GM18868 (cell line): ENCODE measurements at regions not wholly inside any gene's neighbourhood (a gene's known extent, or its start where the extent isn't known, plus 50 kb on each side); places are given as distances from the start of the nearest gene placed in this dataset.
A peak's percentile ranks its signal among the peaks of the same experiment; 100 is the strongest.

ENCODE experiments used
- ATAC-seq: cut with Tn5 transposase; IDR thresholded peaks from one replicate; pipeline ENCODE4 v1.9.1; 2021; ENCODE audit warnings: mild to moderate bottlenecking, moderate library complexity; ENCODE audit not compliant: unreplicated experiment

GRCh38 chr21:15359251-15359650 is 294.5 kb upstream of the NRIP1 start:
- no peak for ATAC-seq

DNA sequence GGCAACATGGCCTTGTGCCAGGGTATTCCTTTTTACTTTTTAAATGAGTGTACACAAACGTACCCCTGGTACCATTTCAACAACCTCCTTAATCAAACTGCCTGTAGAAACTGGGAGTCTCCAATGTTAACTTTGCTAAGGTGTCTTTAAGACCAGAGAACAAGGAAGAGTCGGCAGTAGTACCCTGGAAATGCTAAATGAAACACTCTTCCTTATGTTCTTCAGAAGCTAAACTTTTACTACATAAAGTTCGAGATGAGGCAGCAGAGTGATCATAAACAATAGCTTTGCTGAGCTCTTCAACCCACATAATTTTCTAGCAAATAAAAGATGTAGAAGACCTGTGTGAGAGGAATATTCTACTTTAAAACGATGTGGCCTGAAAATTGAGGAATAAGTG is 297.7 kb upstream of the NRIP1 start:
- ATAC-seq = no peak

DNA sequence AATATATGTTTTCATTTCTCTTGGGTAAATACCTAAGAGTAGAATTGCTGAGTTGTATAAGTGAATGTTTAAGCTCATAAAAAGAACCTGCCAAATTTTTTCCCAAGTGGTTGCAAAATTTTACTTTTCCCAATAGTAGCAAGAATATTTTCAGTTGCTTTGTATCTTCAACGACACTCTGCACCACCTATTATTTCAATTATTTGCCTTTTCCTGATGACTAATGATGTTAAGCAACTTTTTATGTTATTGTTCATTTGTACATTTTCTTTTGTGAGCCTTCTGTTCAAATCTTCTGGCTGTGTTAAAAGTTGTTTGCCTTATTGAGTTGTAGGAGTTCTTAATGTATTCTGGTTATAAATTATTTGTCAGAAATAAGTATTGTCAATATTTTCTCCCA is 299.1 kb upstream of the NRIP1 start:
- ATAC-seq = no peak

DNA sequence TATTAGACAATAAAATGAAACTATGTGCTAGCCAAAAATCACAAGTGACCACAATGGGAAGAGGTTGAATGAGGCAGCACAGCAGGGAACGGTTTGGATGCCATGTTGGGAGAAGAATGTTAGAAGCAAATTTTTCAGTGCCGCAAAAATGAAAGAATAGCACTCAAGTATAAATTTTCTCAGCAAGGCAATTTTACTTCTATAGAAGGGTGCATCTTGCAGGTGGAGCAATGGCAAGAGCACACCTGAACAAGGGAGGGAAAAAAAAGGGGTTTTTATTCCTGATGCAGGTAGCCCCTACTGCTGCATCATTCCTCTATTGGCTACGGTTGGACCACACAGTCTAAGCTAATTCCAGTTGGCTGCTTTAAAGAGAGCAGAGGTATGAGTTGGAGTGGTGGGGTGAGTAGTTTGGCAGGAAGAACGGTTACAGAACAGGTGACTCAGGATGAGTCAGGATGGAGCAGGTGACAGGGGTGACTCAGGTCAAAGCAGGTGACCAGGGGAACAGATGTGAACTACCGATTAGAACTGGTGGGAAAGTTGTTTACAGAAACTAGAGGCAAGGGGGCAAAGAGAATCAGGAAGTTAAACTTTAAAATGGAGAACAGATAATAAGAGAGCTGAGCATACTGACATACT is 301.1 kb upstream of the NRIP1 start:
- no peak for ATAC-seq

GRCh38 chr21:15366555-15366954 is 301.8 kb upstream of the NRIP1 start:
- ATAC-seq = no peak

GRCh38 chr21:15367061-15367626 is 302.3 kb upstream of the NRIP1 start:
- ATAC-seq = no peak

DNA sequence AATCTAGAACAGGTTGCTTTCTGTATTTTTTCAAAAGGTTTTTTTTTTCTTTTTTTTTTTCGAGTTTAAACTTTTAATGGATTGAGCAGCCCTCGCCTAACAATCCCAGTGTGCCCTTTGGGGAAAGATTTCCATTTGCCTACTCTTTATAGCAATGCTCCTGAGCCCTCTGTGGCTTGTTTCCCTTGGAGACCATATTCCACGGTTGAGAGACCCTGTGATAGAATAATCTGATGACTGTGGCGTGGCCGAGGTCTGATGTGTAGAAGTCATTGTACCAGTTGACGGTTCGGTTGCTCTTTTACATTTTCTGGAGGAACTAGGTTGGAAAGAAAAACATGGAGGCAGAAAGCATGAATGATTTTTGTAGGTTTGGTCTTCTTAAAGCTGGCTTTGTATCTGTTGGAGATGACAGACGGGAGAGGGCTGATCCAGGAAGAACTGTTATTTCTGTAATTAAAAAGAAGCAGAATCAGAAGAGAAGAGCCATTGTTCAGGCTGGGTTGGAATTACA is 305.7 kb upstream of the NRIP1 start:
- no peak for ATAC-seq

DNA sequence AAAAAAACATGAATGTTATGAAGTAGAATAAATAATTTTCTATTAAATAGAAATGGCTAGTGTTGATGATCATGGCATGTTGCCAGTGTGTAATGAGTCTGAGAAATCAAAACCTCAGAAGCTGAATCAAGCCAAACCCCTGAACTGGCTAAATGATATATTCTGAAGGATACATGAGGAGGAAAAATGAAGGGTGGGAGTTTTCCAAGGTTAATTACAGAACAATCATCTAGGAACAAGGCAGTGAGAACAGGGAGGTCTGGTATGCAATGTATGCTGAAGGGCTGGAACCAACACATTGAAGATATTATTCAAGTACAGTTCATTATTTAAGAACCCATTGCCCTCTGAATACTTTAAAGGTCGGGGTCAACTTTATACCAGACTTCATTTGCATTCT is 309.1 kb upstream of the NRIP1 start:
- no peak for ATAC-seq

- no peak for ATAC-seq
Observed at GRCh38 chr21:15379776-15380175, 315.0 kb upstream of the NRIP1 start.

DNA sequence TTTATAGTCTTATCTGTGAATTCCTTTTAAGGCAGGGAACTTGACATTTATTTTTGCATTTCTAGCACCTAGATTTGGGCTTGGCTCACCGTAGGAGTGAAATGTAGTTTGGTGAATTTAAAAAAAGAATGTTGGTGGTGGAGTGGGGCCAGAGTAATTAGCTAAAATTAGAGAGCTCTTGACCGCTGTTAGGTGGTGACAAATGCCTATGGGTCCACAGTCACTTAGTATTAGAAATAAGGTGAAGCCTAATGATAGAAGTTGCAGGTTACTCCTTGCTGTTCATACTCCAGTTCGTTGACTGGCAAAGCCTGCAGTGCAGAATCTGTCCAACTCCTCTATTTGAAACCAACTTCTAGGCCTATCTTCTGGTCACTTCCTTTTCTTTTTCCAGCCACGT is 318.8 kb upstream of the NRIP1 start:
- no peak for ATAC-seq

DNA sequence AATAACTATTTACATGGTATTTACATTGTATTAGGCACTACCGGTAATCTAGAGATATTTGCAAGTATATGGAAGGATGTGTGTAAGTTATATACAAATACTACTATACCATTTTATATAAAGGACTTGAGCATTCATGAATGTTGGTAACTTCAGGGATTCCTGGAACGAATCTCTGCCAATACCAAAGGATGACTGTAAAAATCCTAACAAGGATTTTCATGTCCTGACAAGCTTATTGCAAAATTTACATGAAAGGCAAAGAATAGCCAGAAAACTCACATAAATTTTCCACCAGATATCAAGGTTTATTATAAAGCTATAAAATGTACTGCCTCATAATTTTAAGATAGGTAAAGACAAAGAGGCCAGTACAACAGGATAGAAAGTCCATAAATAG is 325.2 kb upstream of the NRIP1 start:
- no peak for ATAC-seq

DNA sequence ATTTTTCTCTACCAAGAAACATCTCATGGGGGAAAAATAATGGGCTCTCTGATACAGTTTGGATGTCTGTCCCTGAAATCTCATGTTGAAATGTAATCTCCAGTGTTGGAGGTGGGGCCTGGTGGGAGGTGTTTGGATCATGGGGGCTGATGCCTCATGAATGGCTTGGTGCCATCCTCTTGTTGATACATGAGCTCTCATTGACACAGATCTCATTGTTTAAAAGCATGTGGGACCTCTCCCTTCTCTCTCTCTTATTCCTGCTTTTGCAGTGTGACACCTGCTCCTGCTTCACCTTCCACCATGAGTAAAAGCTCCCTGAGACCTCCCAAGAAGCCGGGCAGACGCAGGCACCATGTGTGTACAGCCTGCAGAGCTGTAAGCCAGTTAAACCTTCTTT is 332.5 kb upstream of the NRIP1 start:
- no peak for ATAC-seq

GRCh38 chr21:15400905-15401304 is 328.9 kb upstream of the USP25 start:
- ATAC-seq = no peak

GRCh38 chr21:15401331-15401730 is 328.5 kb upstream of the USP25 start:
- no peak for ATAC-seq

- no peak for ATAC-seq
Observed at GRCh38 chr21:15405214-15405613, 324.6 kb upstream of the USP25 start.

DNA sequence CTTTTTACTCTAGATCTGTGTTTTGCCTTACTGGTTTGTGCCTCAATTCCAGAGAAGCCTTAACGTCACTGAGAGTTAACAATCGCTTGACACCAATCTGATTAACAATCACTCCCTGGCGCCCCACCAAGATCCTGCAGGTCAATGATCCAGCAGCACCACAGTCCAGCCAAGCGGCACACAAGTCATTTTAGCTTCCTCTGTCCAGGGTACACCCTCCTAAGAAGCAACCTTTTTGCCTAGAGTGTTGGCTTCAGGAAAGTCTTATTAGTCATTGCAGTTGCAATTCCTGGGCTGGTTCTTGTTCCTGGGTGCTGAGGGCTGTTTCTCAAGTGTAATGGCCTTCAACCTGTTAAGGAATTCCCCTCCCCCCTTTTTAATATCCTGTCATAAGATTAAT is 323.0 kb upstream of the USP25 start:
- ATAC-seq = no peak

DNA sequence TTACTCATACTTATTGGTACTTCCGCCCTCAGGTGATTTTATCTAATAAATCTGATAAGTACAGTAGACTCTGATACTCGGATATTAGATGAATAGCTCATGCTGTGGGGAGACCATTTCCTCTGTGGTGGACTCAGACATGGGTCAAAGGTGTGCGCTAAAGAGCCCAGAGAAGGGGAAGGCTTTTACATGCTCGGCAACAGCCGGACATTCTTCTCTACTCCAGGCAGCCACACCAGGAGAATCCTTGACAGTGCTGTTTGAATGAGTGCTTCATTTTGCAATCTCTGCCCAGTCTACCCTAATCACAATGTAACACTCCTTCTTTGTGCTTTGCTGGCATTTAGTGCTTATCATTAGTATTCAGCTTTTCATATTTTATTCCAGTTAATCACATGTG is 322.2 kb upstream of the USP25 start:
- peak; percentile 5 for ATAC-seq

DNA sequence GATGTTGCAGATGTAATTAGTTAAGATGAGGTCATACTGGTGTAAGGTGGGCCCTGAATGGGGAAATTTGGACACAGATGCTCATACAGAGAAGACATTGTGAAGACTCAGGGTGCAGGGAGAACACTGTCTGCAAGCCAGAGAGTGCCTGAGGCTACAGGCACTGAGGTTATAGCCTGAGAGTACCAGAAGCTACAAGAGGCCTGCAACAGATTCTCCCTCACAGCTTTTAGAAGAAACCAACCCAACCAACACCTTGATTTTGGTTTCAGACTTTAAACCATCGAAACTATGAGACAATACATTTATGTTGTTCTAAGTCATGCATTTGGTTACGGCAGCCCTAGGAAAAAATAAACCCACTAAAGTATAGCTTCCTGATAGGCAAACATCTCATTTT is 321.7 kb upstream of the USP25 start:
- ATAC-seq = peak; percentile 94

GRCh38 chr21:15409031-15409430 is 320.8 kb upstream of the USP25 start:
- no peak for ATAC-seq

GRCh38 chr21:15410853-15411252 is 318.9 kb upstream of the USP25 start:
- no peak for ATAC-seq

GRCh38 chr21:15414057-15414456 is 315.7 kb upstream of the USP25 start:
- peak; percentile 65 for ATAC-seq

DNA sequence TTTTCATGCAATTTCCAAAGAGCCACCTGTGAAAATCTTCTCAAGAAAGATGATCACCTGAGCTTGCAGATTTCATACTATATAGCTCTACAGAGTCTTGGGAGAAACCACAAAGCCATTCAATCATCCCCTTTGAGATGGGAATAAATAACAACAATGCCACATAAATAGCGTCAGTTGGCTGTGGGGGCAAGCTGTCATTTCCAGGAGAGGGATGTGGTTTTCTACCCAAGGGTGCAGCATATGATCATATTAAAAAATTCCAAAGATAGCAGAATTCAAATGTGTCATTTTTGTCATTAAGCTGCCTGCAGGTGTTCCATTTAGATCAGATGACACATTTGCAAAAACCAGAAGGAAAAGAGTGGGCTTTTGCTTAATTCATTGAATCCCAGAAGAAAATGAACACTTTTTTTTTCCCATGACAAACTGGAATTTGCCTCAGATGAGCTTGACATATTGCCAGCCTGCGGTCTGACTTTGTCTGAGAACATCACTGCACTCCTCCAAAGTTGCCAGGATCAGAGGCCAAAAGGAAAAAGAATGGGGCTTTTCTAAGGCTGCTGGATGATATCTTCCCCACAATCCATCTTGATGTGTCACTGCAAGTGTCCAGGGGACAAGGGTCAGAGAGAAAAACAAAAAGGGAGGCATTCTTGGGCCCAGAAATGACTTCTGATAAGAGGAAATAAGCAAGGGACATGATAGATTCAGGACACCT is 314.1 kb upstream of the USP25 start:
- no peak for ATAC-seq
